ENCODE measurements at regions not wholly inside any gene's neighbourhood (a gene's known extent, or its start where the extent isn't known, plus 50 kb on each side); places are given as distances from the start of the nearest gene placed in this dataset.

DNA sequence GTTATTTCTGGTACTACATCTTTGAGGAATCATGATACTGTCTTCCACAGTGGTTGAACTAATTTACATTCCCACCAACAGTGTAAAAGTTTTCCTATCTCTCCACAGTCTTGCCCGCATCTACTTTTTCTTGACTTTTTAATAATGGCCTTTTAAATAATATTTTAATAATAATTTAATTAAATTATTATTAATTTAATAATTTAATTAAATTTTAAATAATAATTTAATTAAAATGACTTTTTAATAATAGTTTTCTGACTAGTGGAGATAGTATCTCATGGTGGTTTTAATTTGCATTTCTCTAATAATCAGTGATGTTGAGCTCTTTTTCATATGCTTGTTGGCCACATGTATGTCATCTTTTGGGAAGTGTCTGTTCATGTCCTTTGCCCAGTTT lies 1395.0 kb upstream of the ADGRL3 start:
- ChIA-PET SMC1A (ENCODE audit: uncharacterized antibody, unreplicated experiment) (no interaction called here), POLR2A (no interaction called here), RAD21 (ENCODE audit: unreplicated experiment) (no interaction called here), CTCF (no interaction called here)
- Histone ChIP-seq H3K4me2 (ENCODE audit: control insufficient read depth, insufficient read depth) (no peak overlapping the region), H3K36me3 (ENCODE audit: control insufficient read depth in 2 of 2, insufficient read depth in 2 of 2, low read length in 1 of 2) (no peaks in the 10 kb centered on the region), H3K4me3 (no peak overlapping the region), H3K4me1 (ENCODE audit: control insufficient read depth, insufficient read depth, low read length) (no peaks in the 10 kb centered on the region), H3K27me3 (replicated peaks in 1 of 2; ENCODE audit: control insufficient read depth in 2 of 2, insufficient read depth in 2 of 2, low read length in 1 of 2) (no peaks in the 10 kb centered on the region), H3K27ac (ENCODE audit: control insufficient read depth, insufficient read depth) (no peak overlapping the region), H3K9ac (ENCODE audit: control insufficient read depth, insufficient read depth, low read length) (no peak overlapping the region), H4K20me1 (ENCODE audit: control insufficient read depth, insufficient read depth) (no peaks in the 10 kb centered on the region), H3K79me2 (ENCODE audit: control insufficient read depth, insufficient read depth, low read length) (no peaks in the 10 kb centered on the region), H2AFZ (ENCODE audit: control insufficient read depth, low read depth, low read length) (no peak overlapping the region), H3K9me3 (replicated peaks; ENCODE audit: control insufficient read depth, insufficient read depth, low read length) (no peaks in the 10 kb centered on the region)
- no peak for TF ChIP-seq BCLAF1 (IDR thresholded peaks at IDR 0.05)
- TF ChIP-seq ZNF207 (IDR thresholded peaks at IDR 0.05; ENCODE audit: borderline replicate concordance), result no peak
- no peak for TF ChIP-seq HDGF (IDR thresholded peaks at IDR 0.05)
- TF ChIP-seq YBX1 (IDR thresholded peaks at IDR 0.05), result no peak
- TF ChIP-seq POU2F2 (IDR thresholded peaks at IDR 0.05; ENCODE audit: borderline replicate concordance, low read depth, low read length), result no peak
- TF ChIP-seq DPF2 (IDR thresholded peaks at IDR 0.05), result no peak
- TF ChIP-seq NR2C2 (IDR thresholded peaks at IDR 0.05; ENCODE audit: borderline replicate concordance, control insufficient read depth, insufficient read length, low read depth), result no peak
- no peak for TF ChIP-seq YY1 (IDR thresholded peaks at IDR 0.05; ENCODE audit: low read depth, low read length)
- TF ChIP-seq FOS (IDR thresholded peaks at IDR 0.05; ENCODE audit: borderline replicate concordance, extremely low read depth, insufficient read length), result no peak
- no peak for TF ChIP-seq TAF1 (IDR thresholded peaks at IDR 0.05; ENCODE audit: borderline replicate concordance, low read depth, low read length)
- no peak for TF ChIP-seq CREB1 (IDR thresholded peaks at IDR 0.05; ENCODE audit: low read depth)
- TF ChIP-seq SPI1 (IDR thresholded peaks at IDR 0.05; ENCODE audit: borderline replicate concordance, insufficient read depth, low read depth, low read length), result no peak
- no peak for TF ChIP-seq MAX (IDR thresholded peaks at IDR 0.05; ENCODE audit: low read depth, low read length)
- no peak for TF ChIP-seq POLR2AphosphoS2 (IDR thresholded peaks at IDR 0.05; ENCODE audit: low read depth, low read length)
- TF ChIP-seq, protein P1, sequence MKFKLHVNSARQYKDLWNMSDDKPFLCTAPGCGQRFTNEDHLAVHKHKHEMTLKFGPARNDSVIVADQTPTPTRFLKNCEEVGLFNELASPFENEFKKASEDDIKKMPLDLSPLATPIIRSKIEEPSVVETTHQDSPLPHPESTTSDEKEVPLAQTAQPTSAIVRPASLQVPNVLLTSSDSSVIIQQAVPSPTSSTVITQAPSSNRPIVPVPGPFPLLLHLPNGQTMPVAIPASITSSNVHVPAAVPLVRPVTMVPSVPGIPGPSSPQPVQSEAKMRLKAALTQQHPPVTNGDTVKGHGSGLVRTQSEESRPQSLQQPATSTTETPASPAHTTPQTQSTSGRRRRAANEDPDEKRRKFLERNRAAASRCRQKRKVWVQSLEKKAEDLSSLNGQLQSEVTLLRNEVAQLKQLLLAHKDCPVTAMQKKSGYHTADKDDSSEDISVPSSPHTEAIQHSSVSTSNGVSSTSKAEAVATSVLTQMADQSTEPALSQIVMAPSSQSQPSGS (IDR thresholded peaks at IDR 0.05; ENCODE audit: low read length), result no peak
- no TSS peak for BruUV-seq (replicated peaks)
- FAIRE-seq (no peak), ATAC-seq (no peak), DNase-seq (ENCODE audit: low read depth, low spot score) (no peak)
- whole genome bisulfite sequencing (ENCODE audit: insufficient coverage, insufficient replicate concordance, low lambda C conversion rate, missing lambda C conversion rate), result 55% methylated on average over 1 of the region's 1 CpG
- intact Hi-C loops (cut with micrococcal nuclease; ENCODE audit: unreplicated experiment) (no loop called here), in situ Hi-C loops (cut with MboI) (no loop called here)

Data from GM12878 (cell line).